ENCODE measurements at regions not wholly inside any gene's neighbourhood (a gene's known extent, or its start where the extent isn't known, plus 50 kb on each side); places are given as distances from the start of the nearest gene placed in this dataset.
"Not testable (repeated sequence)": the region's sequence is repeated elsewhere in the genome, so short reads cannot be mapped to it uniquely, and the experiment has no call there.

- DNase-seq (ENCODE audit: low read depth, low spot score) = no peak
- in situ Hi-C loops (cut with HindIII; ENCODE audit: low sequenced_read_pairs) = no loop called here
- TF ChIP-seq CTCF (IDR thresholded peaks at IDR 0.05; ENCODE audit: low read depth, low read length) = no peak
- no peak overlapping the region for H3K4me3 ChIP-seq (ENCODE audit: low read depth, low read length)
These were observed 493.8 kb upstream of the ZFP42 start for GRCh38 chr4:187501731-187502130.

- H3K4me3 ChIP-seq (ENCODE audit: low read depth, low read length) = no peak overlapping the region
- DNase-seq (ENCODE audit: low read depth, low spot score) = no peak
- TF ChIP-seq CTCF (IDR thresholded peaks at IDR 0.05; ENCODE audit: low read depth, low read length) = no peak
- in situ Hi-C loops (cut with HindIII; ENCODE audit: low sequenced_read_pairs) = no loop called here
These were observed 490.4 kb upstream of the ZFP42 start for GRCh38 chr4:187504974-187505797.

- in situ Hi-C loops (cut with HindIII; ENCODE audit: low sequenced_read_pairs); H3K4me3 ChIP-seq (ENCODE audit: low read depth, low read length); DNase-seq (ENCODE audit: low read depth, low spot score): not testable (repeated sequence)
These were observed 489.8 kb upstream of the ZFP42 start for GRCh38 chr4:187505798-187506141.

GRCh38 chr4:187516224-187516623, 479.3 kb upstream of the ZFP42 start:
- DNase-seq (ENCODE audit: low read depth, low spot score) = no peak
- in situ Hi-C loops (cut with HindIII; ENCODE audit: low sequenced_read_pairs) = no loop called here
- no peak overlapping the region for H3K4me3 ChIP-seq (ENCODE audit: low read depth, low read length)
- no peak for TF ChIP-seq CTCF (IDR thresholded peaks at IDR 0.05; ENCODE audit: low read depth, low read length)

- in situ Hi-C loops (cut with HindIII; ENCODE audit: low sequenced_read_pairs) = no loop called here
- DNase-seq (ENCODE audit: low read depth, low spot score) = no peak
- H3K4me3 ChIP-seq (ENCODE audit: low read depth, low read length) = no peak overlapping the region
- no peak for TF ChIP-seq CTCF (IDR thresholded peaks at IDR 0.05; ENCODE audit: low read depth, low read length)
These were observed 453.9 kb upstream of the ZFP42 start for GRCh38 chr4:187541666-187542065.

GRCh38 chr4:187544461-187545053, 451.0 kb upstream of the ZFP42 start:
- no peak for TF ChIP-seq CTCF (IDR thresholded peaks at IDR 0.05; ENCODE audit: low read depth, low read length)
- in situ Hi-C loops (cut with HindIII; ENCODE audit: low sequenced_read_pairs) = no loop called here
- no peak for DNase-seq (ENCODE audit: low read depth, low spot score)
- no peak overlapping the region for H3K4me3 ChIP-seq (ENCODE audit: low read depth, low read length)

GRCh38 chr4:187547316-187547715, 448.3 kb upstream of the ZFP42 start:
- in situ Hi-C loops (cut with HindIII; ENCODE audit: low sequenced_read_pairs) = no loop called here
- no peak overlapping the region for H3K4me3 ChIP-seq (ENCODE audit: low read depth, low read length)
- TF ChIP-seq CTCF (IDR thresholded peaks at IDR 0.05; ENCODE audit: low read depth, low read length) = no peak
- DNase-seq (ENCODE audit: low read depth, low spot score) = peak; percentile 13

Measured in astrocyte of the spinal cord (primary cell).